ENCODE measurements at regions not wholly inside any gene's neighbourhood (a gene's known extent, or its start where the extent isn't known, plus 50 kb on each side); places are given as distances from the start of the nearest gene placed in this dataset.

GRCh38 chr14:62597143-62597542 lies 448.1 kb downstream of the KCNH5 start:
- DNase-seq: no peak

- DNase-seq: peak; percentile 60
Observed at GRCh38 chr14:62599616-62600385, 445.5 kb downstream of the KCNH5 start.

GRCh38 chr14:62602712-62603111 lies 442.5 kb downstream of the KCNH5 start:
- DNase-seq: no peak

- no peak for DNase-seq
Observed at GRCh38 chr14:62604524-62604923, 440.7 kb downstream of the KCNH5 start.

- DNase-seq: peak; percentile 90
Observed at GRCh38 chr14:62614122-62614521, 431.1 kb downstream of the KCNH5 start.

GRCh38 chr14:62616668-62617067 lies 428.6 kb downstream of the KCNH5 start:
- DNase-seq: no peak

GRCh38 chr14:62626416-62626815 lies 418.8 kb downstream of the KCNH5 start:
- no peak for DNase-seq

GRCh38 chr14:62629176-62629725 lies 416.0 kb downstream of the KCNH5 start:
- DNase-seq: no peak

GRCh38 chr14:62631176-62631575 lies 414.1 kb downstream of the KCNH5 start:
- no peak for DNase-seq

GRCh38 chr14:62632771-62633170 lies 412.5 kb downstream of the KCNH5 start:
- DNase-seq: no peak

GRCh38 chr14:62645649-62646048 lies 399.6 kb downstream of the KCNH5 start:
- DNase-seq: no peak
